Immature natural killer cell (primary cell): ENCODE measurements at regions not wholly inside any gene's neighbourhood (a gene's known extent, or its start where the extent isn't known, plus 50 kb on each side); places are given as distances from the start of the nearest gene placed in this dataset.
"Not testable (repeated sequence)": the region's sequence is repeated elsewhere in the genome, so short reads cannot be mapped to it uniquely, and the experiment has no call there.

Experiments used
- DNase-seq, 3 donors: peaks; one replicate each; pipeline ENCODE4 v3.0.0; 2022; ENCODE audit warnings: mixed read lengths in 1 of 3
- H3K27ac Mint-ChIP-seq, 6 donors: one replicate each; pipeline ENCODE4 v1.8.0; 2020; ENCODE audit warnings: mixed read lengths in 6 of 6, mild to moderate bottlenecking in 5 of 6, inconsistent platforms in 4 of 6, moderate library complexity in 3 of 6
- H3K27me3 Mint-ChIP-seq, 3 donors: one replicate each; pipeline ENCODE4 v1.8.0; 2020 to 2021; ENCODE audit warnings: low read depth in 3 of 3, mild to moderate bottlenecking in 3 of 3, mixed read lengths in 3 of 3, moderate library complexity in 3 of 3, inconsistent platforms in 1 of 3
- H3K36me3 Mint-ChIP-seq, 3 donors: one replicate each; pipeline ENCODE4 v1.8.0; 2020; ENCODE audit warnings: mixed read lengths in 3 of 3, inconsistent platforms in 2 of 3, mild to moderate bottlenecking in 2 of 3
- H3K4me1 Mint-ChIP-seq, 2 donors: one replicate each; pipeline ENCODE4 v1.8.0; 2020; ENCODE audit warnings: inconsistent platforms in 2 of 2, mild to moderate bottlenecking in 2 of 2, mixed read lengths in 2 of 2, moderate library complexity in 1 of 2
- H3K4me3 Mint-ChIP-seq, 5 donors: one replicate each; pipeline ENCODE4 v1.8.0; 2020; ENCODE audit warnings: mild to moderate bottlenecking in 5 of 5, mixed read lengths in 5 of 5, inconsistent platforms in 3 of 5, moderate library complexity in 3 of 5
- H3K9me3 Mint-ChIP-seq, 6 donors: one replicate each; pipeline ENCODE4 v1.8.0; 2020; ENCODE audit warnings: mild to moderate bottlenecking in 6 of 6, mixed read lengths in 6 of 6, inconsistent platforms in 4 of 6, moderate library complexity in 3 of 6

DNA sequence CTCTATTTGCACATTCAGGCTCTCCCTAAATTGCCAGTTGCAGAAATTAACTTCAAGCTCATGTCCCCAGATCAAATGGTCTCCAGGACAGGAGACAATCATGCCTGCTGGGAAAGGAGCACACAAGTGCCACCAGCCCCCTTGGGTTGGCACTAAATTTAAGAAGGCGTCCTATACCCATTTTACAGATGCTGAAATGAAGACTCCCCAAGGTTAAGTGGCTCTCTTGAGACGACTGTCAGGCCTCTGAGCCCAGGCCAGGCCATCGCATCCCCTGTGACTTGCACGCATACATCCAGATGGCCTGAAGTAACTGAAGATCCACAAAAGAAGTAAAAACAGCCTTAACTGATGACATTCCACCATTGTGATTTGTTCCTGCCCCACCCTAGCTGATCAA, 232.5 kb upstream of the FOXF1 start:
- not testable (repeated sequence) for DNase-seq, H3K27me3 Mint-ChIP-seq, H3K27ac Mint-ChIP-seq, H3K9me3 Mint-ChIP-seq, H3K4me3 Mint-ChIP-seq, H3K36me3 Mint-ChIP-seq, H3K4me1 Mint-ChIP-seq

DNA sequence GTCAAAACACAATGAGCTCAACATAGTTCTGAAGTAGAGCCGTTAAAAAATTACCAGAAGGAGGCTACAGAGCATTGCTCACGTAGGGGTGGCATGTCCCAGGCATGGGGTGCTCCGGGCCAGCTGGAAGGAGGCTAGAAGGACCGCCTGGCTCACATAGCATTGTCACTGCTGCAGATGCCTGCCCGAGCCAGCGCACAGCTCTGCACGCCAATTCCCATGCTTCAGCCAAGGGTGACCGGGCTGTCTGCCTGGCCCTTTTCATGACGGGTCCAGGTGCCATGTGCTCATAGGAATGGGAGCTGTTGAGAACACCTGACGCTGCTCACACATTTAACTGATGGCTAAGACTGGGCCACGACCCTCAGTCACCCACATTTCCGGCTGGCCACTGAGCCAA, 228.9 kb upstream of the FOXF1 start:
- Mint-ChIP-seq H3K9me3 (no peaks in the 10 kb centered on the region), H3K4me1 (no peaks in the 10 kb centered on the region), H3K27ac (no peak overlapping the region), H3K36me3 (no peaks in the 10 kb centered on the region), H3K27me3 (peaks cover 6 to 8% (median 7%) of the 10 kb centered on the region in 3 donors), H3K4me3 (no peak overlapping the region)
- no peak for DNase-seq

DNA sequence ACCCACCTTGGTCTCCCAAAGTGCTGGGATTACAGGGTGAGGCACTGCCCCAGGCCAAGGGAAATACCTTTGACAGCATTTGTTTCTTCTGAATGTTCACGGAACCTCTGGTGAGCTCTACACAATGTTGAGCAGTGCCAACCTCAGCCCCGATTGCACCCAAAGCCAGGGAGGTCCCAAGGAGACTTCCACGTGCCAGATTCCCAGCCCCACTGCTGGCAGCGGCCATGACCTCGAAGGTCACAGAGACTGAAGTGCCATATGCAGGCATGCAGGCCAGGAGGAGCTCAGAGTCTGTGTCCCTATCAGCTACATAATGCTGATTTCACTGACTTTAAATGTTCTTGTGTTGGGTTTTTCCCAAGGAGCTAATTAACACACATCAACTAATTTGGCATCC, 226.4 kb upstream of the FOXF1 start:
- H3K27ac Mint-ChIP-seq, result no peak overlapping the region
- no peak overlapping the region for H3K4me3 Mint-ChIP-seq
- no peak for DNase-seq
- no peaks in the 10 kb centered on the region for H3K9me3 Mint-ChIP-seq
- H3K4me1 Mint-ChIP-seq, result no peaks in the 10 kb centered on the region
- no peaks in the 10 kb centered on the region for H3K36me3 Mint-ChIP-seq
- peaks cover 8 to 19% (median 15%) of the 10 kb centered on the region in 3 donors for H3K27me3 Mint-ChIP-seq

GRCh38 chr16:86285421-86285820, 224.9 kb upstream of the FOXF1 start:
- no peaks in the 10 kb centered on the region for H3K9me3 Mint-ChIP-seq
- H3K27ac Mint-ChIP-seq, result no peak overlapping the region
- no peak for DNase-seq
- peaks cover 13 to 25% (median 16%) of the 10 kb centered on the region in 3 donors for H3K27me3 Mint-ChIP-seq
- no peak overlapping the region for H3K4me3 Mint-ChIP-seq
- no peaks in the 10 kb centered on the region for H3K36me3 Mint-ChIP-seq
- no peaks in the 10 kb centered on the region for H3K4me1 Mint-ChIP-seq

- H3K4me1 Mint-ChIP-seq, result no peaks in the 10 kb centered on the region
- no peak overlapping the region for H3K4me3 Mint-ChIP-seq
- H3K27me3 Mint-ChIP-seq, result peaks cover 13 to 30% (median 16%) of the 10 kb centered on the region in 3 donors
- H3K27ac Mint-ChIP-seq, result no peak overlapping the region
- DNase-seq, result no peak
- H3K36me3 Mint-ChIP-seq, result peaks cover 0 to 1% (median 0%) of the 10 kb centered on the region in 3 donors
- peaks cover 0 to 1% (median 0%) of the 10 kb centered on the region in 6 donors for H3K9me3 Mint-ChIP-seq
Observed at GRCh38 chr16:86285938-86286921, 224.1 kb upstream of the FOXF1 start.

DNA sequence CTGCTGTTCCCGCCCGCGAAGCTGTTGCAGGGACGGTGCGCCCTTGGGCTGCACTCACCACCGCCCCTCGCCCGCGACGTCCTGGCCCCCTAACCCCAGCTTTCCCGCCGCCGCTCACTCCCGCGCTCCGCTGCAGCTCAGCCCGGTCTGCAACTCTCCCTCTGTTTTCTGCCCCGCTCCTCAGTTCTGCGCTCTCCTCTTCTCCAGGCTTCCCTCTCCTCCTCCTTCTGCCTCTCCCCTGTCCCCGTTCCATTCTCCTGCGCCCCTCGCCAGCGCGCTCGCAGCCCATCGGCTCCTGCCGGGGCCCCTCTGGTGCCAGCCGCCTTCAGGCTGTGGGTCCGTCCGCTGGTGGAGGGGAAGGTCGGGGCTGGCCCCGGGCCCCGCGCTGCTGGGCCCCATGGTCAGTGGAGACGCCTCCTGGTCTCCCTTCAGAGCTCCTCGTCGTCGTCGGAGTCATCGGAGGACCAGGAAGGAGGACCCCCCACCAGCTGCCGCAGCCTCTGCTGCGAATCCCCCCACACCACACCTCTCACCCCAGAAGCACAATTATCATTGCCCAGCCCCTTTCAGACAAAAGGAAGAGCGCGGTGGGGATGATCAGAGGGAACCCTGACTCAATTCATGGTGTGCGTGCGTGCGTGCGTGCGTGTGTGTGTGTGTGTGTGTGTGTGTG, 223.2 kb upstream of the FOXF1 start:
- Mint-ChIP-seq H3K27me3 (peaks cover 13 to 33% (median 17%) of the 10 kb centered on the region in 3 donors), H3K4me3 (no peak overlapping the region)

GRCh38 chr16:86287664-86288201, 222.6 kb upstream of the FOXF1 start:
- Mint-ChIP-seq H3K9me3 (peaks cover 0 to 2% (median 0%) of the 10 kb centered on the region in 6 donors), H3K4me3 (no peak overlapping the region), H3K27ac (no peak overlapping the region), H3K27me3 (peaks cover 15 to 33% (median 21%) of the 10 kb centered on the region in 3 donors), H3K4me1 (no peaks in the 10 kb centered on the region), H3K36me3 (peaks cover 0 to 2% (median 0%) of the 10 kb centered on the region in 3 donors)
- DNase-seq, result no peak

More for the DNA sequence above, 223.2 kb upstream of the FOXF1 start:
- H3K9me3 Mint-ChIP-seq, result peaks cover 0 to 2% (median 0%) of the 10 kb centered on the region in 6 donors
- H3K36me3 Mint-ChIP-seq, result peaks cover 0 to 2% (median 0%) of the 10 kb centered on the region in 3 donors
- H3K27ac Mint-ChIP-seq, result no peak overlapping the region
- no peaks in the 10 kb centered on the region for H3K4me1 Mint-ChIP-seq
- DNase-seq, result no peak

- H3K4me3 Mint-ChIP-seq, result no peak overlapping the region
- H3K9me3 Mint-ChIP-seq, result peaks cover 0 to 2% (median 0%) of the 10 kb centered on the region in 6 donors
- peaks cover 0 to 2% (median 0%) of the 10 kb centered on the region in 3 donors for H3K36me3 Mint-ChIP-seq
- H3K27me3 Mint-ChIP-seq, result peaks cover 15 to 33% (median 21%) of the 10 kb centered on the region in 3 donors
- no peak overlapping the region for H3K27ac Mint-ChIP-seq
- DNase-seq, result no peak
- no peaks in the 10 kb centered on the region for H3K4me1 Mint-ChIP-seq
Observed at GRCh38 chr16:86288716-86289294, 221.5 kb upstream of the FOXF1 start.

DNA sequence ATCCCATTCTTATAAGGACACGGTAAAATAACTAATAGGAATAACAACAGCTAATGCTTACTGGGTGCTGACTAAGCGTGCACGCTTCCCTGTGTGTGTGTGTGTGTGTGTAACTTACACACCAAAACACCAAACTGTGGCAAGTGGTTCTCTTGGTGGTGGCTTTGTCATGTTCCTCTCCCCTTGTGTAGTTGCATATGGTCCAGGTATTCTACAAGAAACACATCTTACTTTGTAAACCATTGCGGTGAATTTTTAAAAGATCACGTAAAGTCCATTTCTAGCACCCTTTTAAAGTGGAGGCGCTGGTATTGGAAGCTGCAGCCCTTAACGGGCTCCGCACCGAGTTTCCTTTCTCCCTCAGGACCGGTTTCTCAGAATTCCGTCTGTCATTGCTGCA, 221.0 kb upstream of the FOXF1 start:
- Mint-ChIP-seq H3K9me3 (peaks cover 0 to 2% (median 0%) of the 10 kb centered on the region in 6 donors), H3K27ac (no peak overlapping the region), H3K4me3 (no peak overlapping the region), H3K27me3 (peaks cover 15 to 33% (median 23%) of the 10 kb centered on the region in 3 donors), H3K36me3 (peaks cover 0 to 2% (median 0%) of the 10 kb centered on the region in 3 donors), H3K4me1 (no peaks in the 10 kb centered on the region)
- DNase-seq, result no peak

- H3K4me1 Mint-ChIP-seq, result no peaks in the 10 kb centered on the region
- no peak for DNase-seq
- no peak overlapping the region for H3K27ac Mint-ChIP-seq
- peaks cover 0 to 2% (median 0%) of the 10 kb centered on the region in 6 donors for H3K9me3 Mint-ChIP-seq
- peaks cover 13 to 31% (median 24%) of the 10 kb centered on the region in 3 donors for H3K27me3 Mint-ChIP-seq
- H3K36me3 Mint-ChIP-seq, result peaks cover 0 to 2% (median 0%) of the 10 kb centered on the region in 3 donors
- no peak overlapping the region for H3K4me3 Mint-ChIP-seq
Observed at GRCh38 chr16:86289907-86290306, 220.4 kb upstream of the FOXF1 start.

DNA sequence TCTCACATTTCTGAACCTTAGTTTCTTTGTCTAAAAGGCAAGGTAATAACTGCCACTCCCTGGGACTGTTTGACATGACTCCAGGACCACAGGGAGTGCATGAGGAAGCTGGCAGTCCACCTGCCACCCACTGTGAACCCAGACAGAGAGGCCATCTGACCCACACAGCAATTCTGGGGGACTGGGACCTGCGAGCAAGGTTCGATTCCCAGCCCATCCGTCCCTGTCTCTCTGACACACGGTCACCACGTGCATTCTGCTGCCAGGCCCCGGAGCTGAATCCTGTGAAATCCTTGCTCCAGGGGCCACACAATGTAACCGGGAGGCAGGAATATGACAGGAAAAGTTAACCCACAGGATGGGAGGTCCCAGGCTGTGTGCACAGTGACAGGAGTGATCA, 218.8 kb upstream of the FOXF1 start:
- Mint-ChIP-seq H3K27ac (no peak overlapping the region), H3K4me3 (no peak overlapping the region), H3K27me3 (peaks cover 17 to 31% (median 22%) of the 10 kb centered on the region in 3 donors), H3K36me3 (peaks cover 0 to 2% (median 0%) of the 10 kb centered on the region in 3 donors), H3K9me3 (peaks cover 0 to 6% (median 0%) of the 10 kb centered on the region in 6 donors), H3K4me1 (no peaks in the 10 kb centered on the region)
- DNase-seq, result no peak

DNA sequence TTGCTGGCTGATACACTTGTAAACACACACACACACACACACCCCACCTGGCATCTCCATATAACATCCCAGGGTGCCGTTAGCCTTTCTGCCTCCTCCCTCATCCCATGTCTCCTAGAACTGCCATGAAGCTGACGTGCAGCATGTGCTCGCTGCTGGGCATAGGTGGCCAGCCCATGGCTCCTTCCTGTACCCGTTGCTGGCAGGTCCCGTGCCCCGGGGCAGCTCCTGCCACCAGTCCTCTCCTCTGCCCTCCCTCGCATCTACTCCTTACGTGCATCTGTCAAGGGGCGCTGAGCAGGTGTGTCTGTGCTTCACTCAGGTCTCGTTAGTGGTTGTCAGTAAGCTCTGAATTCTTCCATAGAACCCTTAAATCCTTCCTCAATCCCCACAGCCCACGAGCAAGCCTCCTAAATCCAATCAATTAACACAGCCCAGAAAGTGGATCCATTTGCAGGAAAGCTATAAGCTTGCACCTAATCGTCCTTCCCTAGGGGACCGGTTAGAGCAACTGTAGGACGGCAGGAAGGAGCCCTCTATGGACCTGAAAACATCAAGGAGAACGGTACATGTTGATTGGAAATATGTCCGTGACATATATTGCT, 218.1 kb upstream of the FOXF1 start:
- H3K27me3 Mint-ChIP-seq, result peaks cover 19 to 33% (median 21%) of the 10 kb centered on the region in 3 donors
- H3K4me3 Mint-ChIP-seq, result no peak overlapping the region
- H3K4me1 Mint-ChIP-seq, result no peaks in the 10 kb centered on the region
- peaks cover 0 to 2% (median 0%) of the 10 kb centered on the region in 3 donors for H3K36me3 Mint-ChIP-seq
- peaks cover 0 to 6% (median 0%) of the 10 kb centered on the region in 6 donors for H3K9me3 Mint-ChIP-seq
- DNase-seq, result no peak
- no peak overlapping the region for H3K27ac Mint-ChIP-seq

- Mint-ChIP-seq H3K27ac (no peak overlapping the region), H3K4me1 (no peaks in the 10 kb centered on the region), H3K4me3 (no peak overlapping the region), H3K9me3 (peaks cover 0 to 6% (median 0%) of the 10 kb centered on the region in 6 donors), H3K36me3 (peaks cover 0 to 2% (median 0%) of the 10 kb centered on the region in 3 donors), H3K27me3 (peaks cover 20 to 29% (median 21%) of the 10 kb centered on the region in 3 donors)
- no peak for DNase-seq
Observed at GRCh38 chr16:86292942-86293341, 217.4 kb upstream of the FOXF1 start.
